ENCODE measurements at regions not wholly inside any gene's neighbourhood (a gene's known extent, or its start where the extent isn't known, plus 50 kb on each side); places are given as distances from the start of the nearest gene placed in this dataset.

- DNase-seq = no peak
Observed at GRCh38 chr16:63980763-63981162, 1141.1 kb downstream of the CDH11 start.

DNA sequence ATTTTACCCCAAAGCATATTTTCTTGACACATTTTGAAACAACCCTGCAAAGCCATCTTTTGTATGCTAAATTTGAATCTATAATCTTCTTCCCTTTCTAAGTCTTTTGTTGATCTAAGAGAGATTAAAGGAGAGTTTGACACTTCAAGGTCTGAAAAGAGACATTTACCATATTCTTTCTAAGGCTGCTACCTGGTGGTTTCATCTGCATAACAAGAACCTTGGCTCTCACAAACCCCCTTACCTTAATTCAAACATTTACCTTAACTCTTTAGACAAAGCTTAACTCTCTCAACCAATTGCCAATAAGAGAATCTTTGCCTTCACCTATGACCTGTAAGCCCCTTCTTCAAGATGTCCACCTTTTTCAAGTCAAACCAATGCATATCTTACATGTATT lies 1143.6 kb downstream of the CDH11 start:
- no peak for DNase-seq

DNA sequence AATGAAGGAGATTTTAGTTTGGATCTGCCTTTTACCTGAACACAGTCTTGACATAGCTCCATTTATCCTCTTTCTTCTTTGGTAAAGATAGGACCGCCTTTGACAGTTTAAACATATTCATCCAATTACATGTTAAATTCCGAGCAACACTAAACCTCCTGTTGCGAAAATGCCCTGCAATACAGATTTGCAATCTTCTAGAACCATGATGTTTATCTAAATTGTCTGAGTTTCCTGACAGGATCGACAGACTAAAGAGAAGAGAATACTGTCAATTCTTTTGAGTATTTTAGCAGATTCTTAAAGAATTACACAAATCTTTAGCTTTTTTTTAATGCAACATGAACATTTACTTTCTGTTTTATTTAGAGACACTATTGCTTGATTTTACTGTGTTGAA lies 1145.5 kb downstream of the CDH11 start:
- DNase-seq = no peak

- no peak for DNase-seq
Observed at GRCh38 chr16:63975669-63976068, 1146.2 kb downstream of the CDH11 start.

DNA sequence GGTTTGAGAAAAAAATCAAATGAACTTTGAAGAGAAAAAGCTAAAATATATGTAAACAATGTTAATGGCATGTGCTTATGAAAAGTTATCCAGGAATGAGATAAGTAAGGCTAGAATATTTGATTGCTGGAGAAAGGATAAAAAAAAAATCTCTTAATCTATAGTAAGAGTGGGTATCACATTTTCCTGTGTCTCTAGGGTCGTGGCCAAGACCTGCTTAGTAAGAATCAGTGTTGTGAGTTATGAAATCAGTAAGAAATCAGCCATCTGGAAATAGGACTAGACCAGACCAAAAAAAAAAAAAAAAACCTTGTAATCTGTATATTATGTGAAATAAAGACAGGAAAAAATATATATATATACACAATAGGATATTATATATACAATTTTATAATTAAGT lies 1153.9 kb downstream of the CDH11 start:
- DNase-seq = no peak

GRCh38 chr16:63960321-63960720 lies 1161.5 kb downstream of the CDH11 start:
- DNase-seq = no peak

- no peak for DNase-seq
Observed at GRCh38 chr16:63947022-63947421, 1174.8 kb downstream of the CDH11 start.

DNA sequence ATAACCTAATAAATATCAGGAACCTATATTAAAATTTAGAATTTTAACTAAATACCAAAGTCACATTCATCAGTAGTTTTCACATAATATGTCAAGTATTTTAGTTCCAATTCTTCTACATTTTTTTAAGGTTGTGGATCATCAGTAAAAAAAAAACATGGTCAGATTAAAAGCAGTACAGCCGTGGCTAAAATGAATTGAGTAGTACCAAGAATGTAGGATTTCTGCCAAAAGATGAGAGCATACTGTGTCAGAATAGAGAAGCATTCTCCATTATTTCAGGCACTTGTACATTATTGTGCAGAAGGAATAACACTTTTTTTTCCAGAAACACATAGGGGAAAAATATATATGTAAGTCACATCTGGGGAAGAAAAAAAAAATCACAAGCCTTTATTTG lies 1176.1 kb downstream of the CDH11 start:
- no peak for DNase-seq

DNA sequence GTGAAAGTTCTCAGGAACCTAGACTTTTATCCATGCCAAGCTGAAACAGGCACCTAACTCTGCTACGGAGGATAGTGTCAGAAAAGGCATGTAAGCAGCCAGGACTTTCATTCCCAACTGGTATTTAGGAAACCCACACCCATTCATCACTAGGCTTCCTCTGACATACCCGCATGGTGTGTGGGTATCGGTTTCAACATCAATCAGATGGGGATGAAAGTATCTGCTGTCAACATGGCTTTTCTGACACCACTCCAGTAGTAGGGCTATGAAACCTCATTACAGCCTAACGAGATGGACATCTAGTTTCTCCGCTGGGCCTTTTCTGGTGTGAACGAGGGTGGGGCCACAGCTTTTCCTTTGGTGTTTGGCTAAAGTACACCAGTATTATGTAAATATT lies 1178.3 kb downstream of the CDH11 start:
- no peak for DNase-seq

DNA sequence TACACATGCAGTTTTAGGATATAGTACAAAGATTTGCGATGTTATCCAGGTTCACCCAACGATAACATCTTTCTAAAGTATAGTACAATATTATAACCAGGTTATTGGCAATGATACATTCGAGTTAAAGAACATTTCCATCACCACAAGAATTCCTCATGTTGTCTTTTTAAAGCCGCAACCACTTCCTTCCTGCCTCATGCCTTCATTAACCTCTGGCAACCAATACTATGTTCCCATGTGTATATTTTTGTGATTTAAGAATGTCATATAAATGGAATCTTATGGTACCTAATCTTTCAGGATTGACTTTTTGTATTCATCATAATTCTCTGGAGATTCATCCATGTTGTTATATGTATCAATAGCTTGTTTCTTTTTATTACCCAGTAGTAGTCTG lies 1183.2 kb downstream of the CDH11 start:
- no peak for DNase-seq

DNA sequence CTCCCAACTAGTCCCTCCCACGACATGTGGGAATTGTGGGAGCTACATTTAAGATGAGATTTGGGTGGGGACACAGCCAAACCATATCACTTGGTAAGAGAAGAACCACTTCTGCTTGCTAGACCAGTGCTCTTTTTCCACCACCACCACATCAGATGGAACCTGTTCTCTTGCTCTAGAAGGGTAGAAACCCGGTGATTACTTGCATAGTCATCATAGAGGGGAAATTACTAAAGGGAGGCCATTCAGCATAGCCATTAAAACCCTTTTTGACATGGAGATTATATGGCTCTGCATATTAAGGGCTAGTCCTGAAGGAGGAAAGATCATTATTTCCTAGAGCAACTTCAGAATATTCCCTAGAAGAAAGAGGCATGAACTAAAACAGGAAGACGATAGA lies 1188.0 kb downstream of the CDH11 start:
- DNase-seq = no peak

GRCh38 chr16:63928421-63928820 lies 1193.4 kb downstream of the CDH11 start:
- no peak for DNase-seq

GRCh38 chr16:63925221-63925620 lies 1196.6 kb downstream of the CDH11 start:
- DNase-seq = no peak

GRCh38 chr16:63922560-63922959 lies 1199.3 kb downstream of the CDH11 start:
- DNase-seq = no peak

DNA sequence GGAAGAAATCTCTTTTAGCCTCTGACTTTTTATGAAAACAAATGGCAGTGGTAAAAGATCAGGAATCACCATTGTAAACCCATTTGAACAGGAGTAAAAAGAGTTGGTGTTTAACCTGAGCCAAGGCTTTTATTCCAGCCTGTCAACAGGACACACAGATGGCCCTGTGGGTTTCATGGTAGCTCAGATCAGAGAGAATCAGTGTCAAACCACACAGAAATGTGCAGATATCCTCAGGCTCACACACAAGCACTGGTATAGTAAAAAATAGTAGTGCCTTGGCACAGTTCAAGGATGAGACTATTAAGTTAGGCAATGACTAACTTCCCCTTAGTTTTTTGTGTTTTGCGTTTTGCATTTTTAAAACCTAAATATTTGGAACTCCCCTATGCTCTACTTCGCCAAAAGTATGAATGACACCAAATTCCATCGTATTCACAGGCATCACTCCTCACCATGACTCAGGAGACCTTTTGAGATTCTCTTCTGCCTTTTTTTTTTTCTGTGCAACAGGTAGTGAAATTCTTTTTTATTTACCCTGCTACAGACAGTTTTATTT lies 1200.0 kb downstream of the CDH11 start:
- DNase-seq = no peak

GRCh38 chr16:63913290-63913689 lies 1208.6 kb downstream of the CDH11 start:
- no peak for DNase-seq

GRCh38 chr16:63907251-63907650 lies 1214.6 kb downstream of the CDH11 start:
- DNase-seq = no peak

DNA sequence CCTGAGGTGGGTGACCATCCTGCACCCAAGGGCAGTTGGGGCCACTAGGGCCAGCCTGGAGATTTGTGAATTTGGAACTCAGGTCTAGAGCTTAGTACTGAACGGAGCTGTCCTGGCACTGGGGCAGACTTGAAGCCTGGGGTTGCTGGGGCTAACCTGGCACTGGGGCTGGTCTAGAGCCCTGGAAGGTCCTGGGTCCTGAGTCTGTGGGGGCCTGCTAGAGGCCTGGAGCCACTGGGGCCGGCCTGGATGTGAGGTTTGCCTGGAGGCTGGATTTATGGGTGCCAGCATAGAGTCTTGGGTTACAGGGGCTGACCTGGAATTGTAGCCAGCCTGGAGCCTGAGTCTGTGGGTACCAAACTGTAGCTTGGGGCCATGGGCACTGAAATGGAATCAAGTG lies 1216.9 kb downstream of the CDH11 start:
- no peak for DNase-seq

- DNase-seq = no peak
Observed at GRCh38 chr16:63904182-63904581, 1217.7 kb downstream of the CDH11 start.

DNA sequence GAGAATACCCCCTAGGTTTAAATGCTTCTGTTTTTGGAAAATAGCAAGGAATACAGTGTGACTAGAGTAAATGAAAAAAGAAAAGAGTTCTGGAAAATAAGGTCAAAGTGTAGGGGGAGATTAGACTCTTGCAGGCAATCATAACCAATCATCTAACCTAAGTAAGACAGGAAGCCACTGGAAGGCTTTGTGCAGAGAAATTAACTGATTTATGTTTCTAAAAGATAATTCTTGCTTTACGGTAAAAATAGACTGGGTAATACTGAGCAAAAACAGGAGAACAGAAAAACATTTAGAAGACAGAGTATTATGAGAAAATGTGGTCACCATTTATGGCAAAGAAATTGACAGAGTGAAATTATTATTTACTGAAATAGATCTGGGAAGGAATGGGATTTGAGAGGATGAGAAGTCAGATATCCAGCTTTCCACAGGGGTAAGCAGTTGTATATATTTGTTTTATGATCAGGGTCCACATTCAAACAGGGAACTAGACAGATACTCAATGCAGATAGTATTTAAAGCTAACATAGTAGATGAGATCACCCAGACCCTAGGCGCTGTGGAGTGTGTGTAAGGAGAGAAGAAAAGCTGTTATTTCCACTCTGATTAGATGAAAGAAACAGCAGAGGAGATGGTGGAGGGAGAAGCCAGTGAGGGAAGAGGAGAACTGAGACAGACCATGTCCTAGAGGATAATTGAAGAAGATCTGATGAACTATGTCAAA lies 1225.3 kb downstream of the CDH11 start:
- DNase-seq = no peak

DNA sequence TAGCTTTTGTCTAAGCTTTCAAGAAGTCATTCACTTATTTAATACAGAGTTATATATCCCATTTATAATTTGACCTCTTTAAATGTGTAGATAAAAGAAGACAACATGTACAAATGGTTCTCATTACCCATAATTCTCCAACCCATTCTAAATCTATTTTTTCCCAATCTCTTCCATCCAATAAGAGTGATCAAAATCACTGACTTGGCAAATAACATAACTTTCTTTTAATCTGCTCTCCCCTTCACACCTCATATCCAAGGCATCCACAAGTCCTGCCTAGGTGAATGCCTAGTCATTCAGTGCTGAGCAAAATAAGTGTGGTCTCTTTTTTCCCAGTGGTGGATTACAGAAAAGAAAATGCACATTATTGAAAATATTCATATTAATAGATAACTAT lies 1231.1 kb downstream of the CDH11 start:
- no peak for DNase-seq

- no peak for DNase-seq
Observed at GRCh38 chr16:63890081-63890480, 1231.8 kb downstream of the CDH11 start.

- DNase-seq = no peak
Observed at GRCh38 chr16:63883091-63883490, 1238.8 kb downstream of the CDH11 start.

DNA sequence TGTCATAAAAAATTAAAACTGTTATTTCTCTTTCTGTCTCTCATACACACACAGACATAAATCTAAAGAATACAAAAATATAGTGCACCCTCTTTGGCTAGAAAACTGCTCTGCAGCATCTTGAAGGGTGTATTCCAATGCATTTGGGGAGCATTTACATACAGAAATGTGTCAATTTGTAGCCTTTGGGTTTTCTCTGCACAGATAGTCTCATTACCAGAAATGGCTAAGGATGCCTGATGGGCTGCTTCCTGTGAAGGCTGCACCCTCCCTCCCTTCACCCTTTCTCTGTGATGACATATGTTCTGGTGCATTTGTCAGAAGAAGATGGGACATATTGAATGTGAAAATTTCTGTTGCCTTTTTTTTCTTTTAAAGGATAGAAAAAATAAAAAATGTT lies 1239.3 kb downstream of the CDH11 start:
- DNase-seq = no peak

GRCh38 chr16:63880948-63881347 lies 1240.9 kb downstream of the CDH11 start:
- no peak for DNase-seq

Measured in 8988T (cell line).